K562 (cell line): ENCODE measurements at regions not wholly inside any gene's neighbourhood (a gene's known extent, or its start where the extent isn't known, plus 50 kb on each side); places are given as distances from the start of the nearest gene placed in this dataset.

Source experiments
- ATAC-seq: fragments of 200-7000 bp; cut with Tn5 transposase; 3 replicates; pipeline ENCODE4 v1.9.1; 2020; ENCODE audit warnings: moderate library complexity
- BruUV-seq: library from RNA; stranded (reverse); fragments of 400-500 nt; replicated peaks from 2 replicates; lab custom pipeline; 2021; lab: Mats Ljungman, UMichigan
- CTCF ChIA-PET: fragments of 300-600 bp; formaldehyde crosslinking; extraction: SDS; loops from one replicate; lab custom pipeline; 2021; ENCODE audit warnings: low intra/inter-chr PET ratio; lab: Yijun Ruan, JAX
- POLR2A ChIA-PET: fragments of 300-600, 350-650 bp; sonication (Branson Sonifier 250); formaldehyde crosslinking; extraction: SDS; loops from one replicate; lab custom pipeline; 2021; ENCODE audit warnings: antibody characterized with exemption, inconsistent platforms; lab: Yijun Ruan, JAX
- DNase-seq, 4 experiments: peaks; one replicate each; pipeline versions ENCODE4 v3.0.0 to v3.0.0-alpha.2; 2011 to 2018; ENCODE audit warnings: low spot score in 3 of 4, mixed read lengths in 3 of 4; ENCODE audit errors: extremely low read depth in 1 of 4
- FAIRE-seq: peaks from 2 replicates; lab custom pipeline; 2011; peaks lifted over from hg19 to GRCh38; lab: Jason Lieb, UNC
- H2AFZ ChIP-seq: 2 replicates; pipeline ENCODE4 v1.6.0; 2011; ENCODE audit warnings: low read depth, low read length, control low read depth, inconsistent platforms
- H3K27ac ChIP-seq: fragments of 200-600 bp; 3 replicates; pipeline ENCODE4 v1.8.0; 2011; ENCODE audit warnings: low read depth, mild to moderate bottlenecking, control low read depth, inconsistent platforms, low read length, moderate library complexity, mixed read lengths; ENCODE audit errors: extremely low read depth
- H3K27me3 ChIP-seq, 2 experiments: fragments of 300-600 bp in 1 of 2; 2 replicates in 1 of 2; 3 replicates in 1 of 2; pipeline versions ENCODE4 v1.6.0 to v1.8.0; 2011; ENCODE audit warnings: inconsistent platforms in 2 of 2, low read length in 2 of 2, mild to moderate bottlenecking in 1 of 2, mixed read lengths in 1 of 2, moderate library complexity in 1 of 2; ENCODE audit not compliant: control insufficient read depth in 2 of 2, insufficient read depth in 2 of 2
- H3K36me3 ChIP-seq: fragments of 300-600 bp; 3 replicates; pipeline ENCODE4 v1.8.0; 2011; ENCODE audit warnings: mild to moderate bottlenecking, low read length, inconsistent platforms; ENCODE audit not compliant: control insufficient read depth, insufficient read depth
- H3K4me1 ChIP-seq, 2 experiments: fragments of 200-600 bp in 1 of 2; replicated peaks in 1 of 2; 2 replicates in 1 of 2; 3 replicates in 1 of 2; pipeline versions ENCODE4 v1.5.1 to v1.8.0; 2011; ENCODE audit warnings: inconsistent platforms in 2 of 2, low read length in 2 of 2, mild to moderate bottlenecking in 1 of 2, mixed read lengths in 1 of 2, moderate library complexity in 1 of 2; ENCODE audit not compliant: control insufficient read depth in 2 of 2, insufficient read depth in 2 of 2
- H3K4me2 ChIP-seq: 2 replicates; pipeline ENCODE4 v1.6.1; 2011; ENCODE audit warnings: low read length, control low read depth, inconsistent platforms, mixed read lengths; ENCODE audit not compliant: insufficient read depth
- H3K4me3 ChIP-seq: fragments of 200-600 bp; sonication (generic), shearing (Covaris generic); 2 replicates; pipeline ENCODE4 v1.5.1; 2016; ENCODE audit warnings: control low read depth, inconsistent platforms
- H3K79me2 ChIP-seq: fragments of 200-600 bp; 3 replicates; pipeline ENCODE4 v1.8.0; 2011; ENCODE audit warnings: low read length, inconsistent platforms; ENCODE audit not compliant: control insufficient read depth, insufficient read depth
- H3K9ac ChIP-seq, 2 experiments: 2 replicates each; pipeline versions ENCODE4 v1.6.0 to v1.6.1; 2011; ENCODE audit warnings: low read depth in 2 of 2, low read length in 2 of 2, control low read depth in 1 of 2, inconsistent platforms in 1 of 2, mild to moderate bottlenecking in 1 of 2, mixed read lengths in 1 of 2; ENCODE audit not compliant: insufficient read depth in 1 of 2
- H3K9me1 ChIP-seq: one replicate; pipeline ENCODE4 v1.6.0; 2011; ENCODE audit warnings: inconsistent platforms, mild to moderate bottlenecking, low read length, moderate library complexity; ENCODE audit not compliant: control insufficient read depth, insufficient read depth
- H3K9me3 ChIP-seq: replicated peaks from 2 replicates; pipeline ENCODE4 v1.5.1; 2011; ENCODE audit warnings: low read depth, low read length, inconsistent platforms; ENCODE audit not compliant: control insufficient read depth, insufficient read depth
- H4K20me1 ChIP-seq: replicated peaks from 2 replicates; pipeline ENCODE4 v1.6.1; 2011; ENCODE audit warnings: low read length, inconsistent platforms, mixed read lengths; ENCODE audit not compliant: control insufficient read depth, insufficient read depth
- HNRNPLL ChIP-seq: fragments of 200-400 bp; formaldehyde crosslinking; IDR thresholded peaks from 2 replicates; pipeline ENCODE4 v1.6.1; 2017; ENCODE audit warnings: low read length, low read depth, mild to moderate bottlenecking; ENCODE audit not compliant: poor library complexity, severe bottlenecking
- SIX5 ChIP-seq, 2 experiments: IDR thresholded peaks; 2 replicates each; pipeline ENCODE4 v1.6.1; 2011; ENCODE audit warnings: low read length in 2 of 2, borderline replicate concordance in 1 of 2, low read depth in 1 of 2, mild to moderate bottlenecking in 1 of 2, moderate library complexity in 1 of 2; ENCODE audit not compliant: insufficient read depth in 1 of 2
- ZKSCAN1 ChIP-seq: fragments of 150-350 bp; IDR thresholded peaks from 2 replicates; pipeline ENCODE4 v1.6.1; 2016; ENCODE audit warnings: low read depth, low read length
- ZNF57 ChIP-seq: fragments of 450-650 bp; formaldehyde crosslinking; IDR thresholded peaks from 2 replicates; pipeline ENCODE4 v1.4.0; 2020; ENCODE audit warnings: mild to moderate bottlenecking, moderate library complexity
- in situ Hi-C: fragments of 300-500 bp; cut with MboI; formaldehyde crosslinking; loops from 4 replicates; pipeline ENCODE4 v1.15.0; 2018; ENCODE audit warnings: inconsistent platforms, mixed read lengths
- intact Hi-C: fragments of 100-400 bp; cut with micrococcal nuclease; formaldehyde crosslinking; loops from 2 replicates; pipeline ENCODE4 v1.14.2; 2022

DNA sequence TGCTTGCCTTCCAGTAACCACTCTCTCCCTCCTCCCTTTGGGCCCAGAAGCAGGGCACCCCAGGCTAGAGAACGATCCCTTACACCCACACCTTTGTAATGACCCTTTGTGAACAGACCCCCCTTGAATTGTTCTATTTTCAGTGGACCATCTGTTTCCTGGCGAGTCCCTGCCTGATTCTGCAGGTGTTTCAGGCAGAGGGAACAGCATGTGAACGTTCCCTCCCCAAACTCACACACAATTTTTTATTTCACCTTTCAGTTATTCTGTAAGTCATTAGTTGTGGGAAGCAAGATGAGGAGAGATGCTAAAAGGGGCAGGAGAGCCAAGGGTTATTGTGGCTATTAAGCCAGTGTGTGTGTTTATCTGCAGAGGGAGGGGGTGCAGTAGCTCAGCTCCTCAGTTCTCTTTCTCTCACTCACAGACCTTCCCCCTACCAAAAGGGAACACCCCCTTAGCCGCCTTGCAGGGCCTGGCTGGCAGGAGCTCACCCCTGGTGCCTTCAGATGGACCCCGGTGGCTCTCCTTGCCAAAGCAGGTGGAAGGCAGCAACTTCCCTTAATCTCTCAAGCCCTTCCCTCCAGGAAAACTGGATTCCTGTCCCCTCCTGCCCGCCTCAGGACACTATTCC is 64.8 kb upstream of the SPON1 start (continued):
- no peak for TF ChIP-seq ZNF57 (CRISPR knock-in tag)

DNA sequence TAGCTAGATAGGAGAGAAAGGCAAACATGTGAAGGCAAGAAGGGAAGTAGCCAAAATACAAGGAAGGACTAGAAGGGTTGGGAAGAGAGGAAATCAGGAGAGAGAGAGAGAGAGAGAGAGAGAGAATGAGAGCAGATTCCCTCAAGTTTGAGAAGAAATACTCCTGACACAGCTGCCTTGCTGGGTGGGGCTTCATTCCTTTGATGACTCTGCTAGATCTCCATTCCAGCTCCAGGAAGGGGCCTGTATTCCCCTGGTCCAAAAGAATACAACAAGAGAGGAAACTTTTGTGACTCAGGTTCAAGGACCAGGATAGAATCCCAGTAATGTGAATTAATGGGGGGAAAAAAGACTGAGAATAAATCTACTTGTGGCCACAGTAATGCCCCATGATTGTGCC is 62.9 kb upstream of the SPON1 start:
- CTCF ChIA-PET, result no interaction called here
- FAIRE-seq, result no peak
- Histone ChIP-seq H3K9me3 (no peaks in the 10 kb centered on the region), H3K79me2 (no peaks in the 10 kb centered on the region), H3K27me3 (0 out of 5 replicates have a peak, but pooled peaks cover 0 to 4% of the 10 kb centered on the region in 2 experiments), H3K4me1 (no peaks in the 10 kb centered on the region; a peak in 2 of 5 replicates), H2AFZ (no peak overlapping the region), H3K4me3 (no peak overlapping the region), H3K9ac (no peak overlapping the region), H3K36me3 (no peaks in the 10 kb centered on the region), H3K9me1 (no peaks in the 10 kb centered on the region), H4K20me1 (no peaks in the 10 kb centered on the region), H3K27ac (no peak overlapping the region), H3K4me2 (no peak overlapping the region)
- no peak for DNase-seq
- intact Hi-C loops, result no loop called here
- ATAC-seq, result no peak
- in situ Hi-C loops, result no loop called here
- no TSS peak for BruUV-seq
- TF ChIP-seq SIX5 (IDR thresholded peaks at IDR 0.05; ENCODE audit: borderline replicate concordance in 1 of 2, insufficient read depth in 1 of 2, low read depth in 1 of 2, low read length in 2 of 2) (no peak), HNRNPLL (no peak), ZKSCAN1 (no peak)
- TF ChIP-seq, all 486 proteins: peak for 0
- POLR2A ChIA-PET, result no interaction called here
